H9 (cell line): ENCODE measurements at regions not wholly inside any gene's neighbourhood (a gene's known extent, or its start where the extent isn't known, plus 50 kb on each side); places are given as distances from the start of the nearest gene placed in this dataset.

Experiments
- DNase-seq: peaks from one replicate; pipeline ENCODE4 v3.0.0-alpha.2; 2017
- H2AFZ ChIP-seq: one replicate; pipeline ENCODE4 v1.6.1; 2013; ENCODE audit warnings: mild to moderate bottlenecking, low read length, control low read depth, moderate library complexity
- H2AK5ac ChIP-seq: 2 replicates; pipeline ENCODE4 v1.6.1; 2013; ENCODE audit warnings: low read length, control low read depth, mixed read lengths; ENCODE audit not compliant: insufficient read length
- H2BK120ac ChIP-seq: one replicate; pipeline ENCODE4 v1.6.1; 2013; ENCODE audit warnings: low read depth, mild to moderate bottlenecking, low read length, control low read depth, inconsistent platforms; ENCODE audit not compliant: poor library complexity, severe bottlenecking
- H2BK12ac ChIP-seq: 2 replicates; pipeline ENCODE4 v1.6.1; 2013; ENCODE audit warnings: low read length, control low read depth, mixed read lengths, low read depth; ENCODE audit not compliant: insufficient read length
- H2BK15ac ChIP-seq: 2 replicates; pipeline ENCODE4 v1.6.1; 2013; ENCODE audit warnings: low read depth, low read length, control low read depth
- H2BK20ac ChIP-seq: one replicate; pipeline ENCODE4 v1.6.1; 2013; ENCODE audit warnings: low read depth, mild to moderate bottlenecking, low read length, control low read depth, inconsistent platforms; ENCODE audit not compliant: poor library complexity, severe bottlenecking
- H2BK5ac ChIP-seq: 2 replicates; pipeline ENCODE4 v1.6.1; 2013; ENCODE audit warnings: low read length, control low read depth, mixed read lengths; ENCODE audit not compliant: insufficient read length
- H3K14ac ChIP-seq: 2 replicates; pipeline ENCODE4 v1.6.1; 2013; ENCODE audit warnings: low read length, control low read depth; ENCODE audit not compliant: insufficient read depth
- H3K18ac ChIP-seq: 2 replicates; pipeline ENCODE4 v1.6.1; 2013; ENCODE audit warnings: low read depth, mild to moderate bottlenecking, mixed read lengths, low read length, control low read depth; ENCODE audit not compliant: insufficient read length
- H3K23ac ChIP-seq: 2 replicates; pipeline ENCODE4 v1.6.1; 2013; ENCODE audit warnings: low read length, control low read depth, mixed read lengths, low read depth; ENCODE audit not compliant: insufficient read length
- H3K23me2 ChIP-seq: 2 replicates; pipeline ENCODE4 v1.6.1; 2013; ENCODE audit warnings: low read depth, mild to moderate bottlenecking, mixed read lengths, low read length, control low read depth; ENCODE audit not compliant: insufficient read length, poor library complexity, severe bottlenecking
- H3K27ac ChIP-seq: 2 replicates; pipeline ENCODE4 v1.5.1; 2013; ENCODE audit warnings: low read length, control low read depth, mixed read lengths, low read depth; ENCODE audit not compliant: insufficient read length
- H3K27me3 ChIP-seq: 2 replicates; pipeline ENCODE4 v1.6.1; 2013; ENCODE audit warnings: low read length, control low read depth, inconsistent platforms; ENCODE audit not compliant: insufficient read depth
- H3K4ac ChIP-seq: 2 replicates; pipeline ENCODE4 v1.6.1; 2013; ENCODE audit warnings: low read depth, mild to moderate bottlenecking, control low read depth, inconsistent platforms, low read length, moderate library complexity
- H3K4me1 ChIP-seq: 2 replicates; pipeline ENCODE4 v1.6.1; 2013; ENCODE audit warnings: low read length, control low read depth, inconsistent platforms; ENCODE audit not compliant: insufficient read depth
- H3K4me2 ChIP-seq: 2 replicates; pipeline ENCODE4 v1.6.1; 2013; ENCODE audit warnings: low read length, control low read depth, mixed read lengths; ENCODE audit not compliant: insufficient read length, insufficient read depth
- H3K56ac ChIP-seq: 2 replicates; pipeline ENCODE4 v1.6.1; 2013; ENCODE audit warnings: low read depth, mild to moderate bottlenecking, mixed read lengths, low read length, control low read depth; ENCODE audit not compliant: insufficient read length
- H3K79me1 ChIP-seq: 2 replicates; pipeline ENCODE4 v1.6.1; 2013; ENCODE audit warnings: low read depth, mild to moderate bottlenecking, moderate library complexity, low read length, control low read depth, inconsistent platforms; ENCODE audit not compliant: insufficient read depth, poor library complexity, severe bottlenecking
- H3K79me2 ChIP-seq: 2 replicates; pipeline ENCODE4 v1.6.1; 2013; ENCODE audit warnings: low read length, control low read depth, inconsistent platforms; ENCODE audit not compliant: insufficient read depth
- H3K9ac ChIP-seq: 2 replicates; pipeline ENCODE4 v1.6.1; 2013; ENCODE audit warnings: low read length, control low read depth, mixed read lengths; ENCODE audit not compliant: insufficient read length; ENCODE audit errors: extremely low read depth
- H3K9me3 ChIP-seq: one replicate; pipeline ENCODE4 v1.6.1; 2013; ENCODE audit warnings: low read depth, low read length, inconsistent platforms; ENCODE audit not compliant: control insufficient read depth
- H3T11ph ChIP-seq: one replicate; pipeline ENCODE4 v1.6.1; 2013; ENCODE audit warnings: mild to moderate bottlenecking, low read length, control low read depth, inconsistent platforms
- H4K20me1 ChIP-seq: one replicate; pipeline ENCODE4 v1.6.1; 2013; ENCODE audit not compliant: control insufficient read depth, insufficient read length, insufficient read depth
- H4K5ac ChIP-seq: 2 replicates; pipeline ENCODE4 v1.6.1; 2013; ENCODE audit warnings: low read depth, mild to moderate bottlenecking, mixed read lengths, low read length, control low read depth; ENCODE audit not compliant: insufficient read length
- H4K8ac ChIP-seq: replicated peaks from 2 replicates; pipeline ENCODE4 v1.6.1; 2013; ENCODE audit warnings: low read length, control low read depth, mixed read lengths, low read depth; ENCODE audit not compliant: insufficient read length
- H4K91ac ChIP-seq: 2 replicates; pipeline ENCODE4 v1.6.1; 2013; ENCODE audit warnings: low read depth, mild to moderate bottlenecking, moderate library complexity, mixed read lengths, low read length, control low read depth; ENCODE audit not compliant: insufficient read length
- H3K27ac Mint-ChIP-seq, 3 experiments: 2 replicates in 2 of 3; 3 replicates in 1 of 3; pipeline ENCODE4 v1.8.0; 2020 to 2021; ENCODE audit warnings: mixed read lengths in 3 of 3, mild to moderate bottlenecking in 1 of 3, moderate library complexity in 1 of 3
- H3K27me3 Mint-ChIP-seq: 2 replicates; pipeline ENCODE4 v1.8.0; 2021; ENCODE audit warnings: low read depth, mild to moderate bottlenecking, moderate library complexity, mixed read lengths
- H3K36me3 Mint-ChIP-seq, 3 experiments: 2 replicates in 2 of 3; 3 replicates in 1 of 3; pipeline ENCODE4 v1.8.0; 2020 to 2021; ENCODE audit warnings: low read depth in 3 of 3, mixed read lengths in 3 of 3; ENCODE audit not compliant: insufficient read depth in 1 of 3
- H3K4me1 Mint-ChIP-seq, 2 experiments: 2 replicates each; pipeline ENCODE4 v1.8.0; 2020; ENCODE audit warnings: mixed read lengths in 2 of 2
- H3K4me3 Mint-ChIP-seq, 2 experiments: 2 replicates in 1 of 2; 3 replicates in 1 of 2; pipeline ENCODE4 v1.8.0; 2020 to 2021; ENCODE audit warnings: mild to moderate bottlenecking in 2 of 2, mixed read lengths in 2 of 2, moderate library complexity in 1 of 2
- H3K9me3 Mint-ChIP-seq, 2 experiments: 2 replicates in 1 of 2; 3 replicates in 1 of 2; pipeline ENCODE4 v1.8.0; 2020; ENCODE audit warnings: mild to moderate bottlenecking in 2 of 2, mixed read lengths in 2 of 2, moderate library complexity in 1 of 2
- CTCF ChIP-seq: fragments of 200-600 bp; sonication (generic); conservative IDR thresholded peaks from 3 replicates; pipeline ENCODE4 v1.8.0; 2021; ENCODE audit warnings: antibody characterized with exemption, mild to moderate bottlenecking
- WGBS: extraction: QIAGEN DNeasy Blood & Tissue Kit; methylation state at CpG from one replicate; pipeline ENCODE4 v1.1.7; 2013; ENCODE audit warnings: missing lambda C conversion rate, low lambda C conversion rate, mixed read lengths; ENCODE audit not compliant: insufficient read length; ENCODE audit errors: extremely low coverage; 5-methylcytosine and 5-hydroxymethylcytosine counted together

- Histone ChIP-seq H2BK120ac (no peak overlapping the region), H4K20me1 (no peaks in the 10 kb centered on the region), H2AK5ac (no peak overlapping the region), H3K4ac (no peak overlapping the region), H3K9ac (no peak overlapping the region), H3K27ac (no peak overlapping the region), H3K23ac (no peak overlapping the region), H3K4me2 (no peak overlapping the region), H2BK20ac (no peak overlapping the region), H2BK5ac (no peak overlapping the region), H3K79me2 (no peaks in the 10 kb centered on the region; the same call in 1 of the 2 replicates), H2BK15ac (no peak overlapping the region), H3K4me1 (no peaks in the 10 kb centered on the region), H3K23me2 (no peaks in the 10 kb centered on the region), H4K8ac (no peak overlapping the region), H2BK12ac (no peak overlapping the region), H3K56ac (no peak overlapping the region), H3T11ph (no peak overlapping the region), H4K5ac (no peak overlapping the region), H3K9me3 (no peaks in the 10 kb centered on the region), H3K79me1 (no peaks in the 10 kb centered on the region), H3K18ac (no peak overlapping the region), H4K91ac (no peak overlapping the region), H3K27me3 (no peaks in the 10 kb centered on the region), H2AFZ (no peak overlapping the region), H3K14ac (no peak overlapping the region)
- no peak for TF ChIP-seq CTCF
- Mint-ChIP-seq H3K4me3 (no peak overlapping the region), H3K27ac (no peak overlapping the region), H3K4me1 (peaks cover 7 to 8% of the 10 kb centered on the region in 2 experiments; a peak in 3 of 4 replicates), H3K36me3 (no peaks in the 10 kb centered on the region), H3K9me3 (peaks cover 0 to 2% of the 10 kb centered on the region in 2 experiments; a peak in 1 of 5 replicates), H3K27me3 (peaks cover 18% of the 10 kb centered on the region)
- WGBS, result no CpG with 5 or more reads among the region's 6 CpGs
- DNase-seq, result no peak
Measured at GRCh38 chr1:232696466-232696865, 66.5 kb upstream of the SIPA1L2 start.
